ENCODE measurements at regions not wholly inside any gene's neighbourhood (a gene's known extent, or its start where the extent isn't known, plus 50 kb on each side); places are given as distances from the start of the nearest gene placed in this dataset.

DNA sequence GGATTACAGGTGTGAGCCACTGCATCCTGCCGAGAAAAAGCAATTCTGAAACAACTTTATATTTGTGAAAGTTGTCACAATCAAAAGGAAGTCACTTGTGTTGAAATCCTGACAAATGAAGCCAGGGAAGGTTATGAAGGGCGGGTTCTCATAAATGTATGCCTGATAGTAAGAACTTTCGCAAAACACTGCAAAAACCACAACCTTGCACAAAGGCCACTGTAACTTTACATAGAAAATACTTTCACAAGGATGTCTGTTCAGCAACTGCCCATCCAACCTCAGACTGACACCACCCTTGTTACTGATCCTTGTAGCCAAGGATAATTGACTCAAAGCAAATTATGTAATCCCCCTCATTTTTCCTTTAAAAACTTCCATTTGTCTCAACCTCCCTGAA is 90.6 kb downstream of the SLC4A3 start:
- TF ChIP-seq, protein P1, sequence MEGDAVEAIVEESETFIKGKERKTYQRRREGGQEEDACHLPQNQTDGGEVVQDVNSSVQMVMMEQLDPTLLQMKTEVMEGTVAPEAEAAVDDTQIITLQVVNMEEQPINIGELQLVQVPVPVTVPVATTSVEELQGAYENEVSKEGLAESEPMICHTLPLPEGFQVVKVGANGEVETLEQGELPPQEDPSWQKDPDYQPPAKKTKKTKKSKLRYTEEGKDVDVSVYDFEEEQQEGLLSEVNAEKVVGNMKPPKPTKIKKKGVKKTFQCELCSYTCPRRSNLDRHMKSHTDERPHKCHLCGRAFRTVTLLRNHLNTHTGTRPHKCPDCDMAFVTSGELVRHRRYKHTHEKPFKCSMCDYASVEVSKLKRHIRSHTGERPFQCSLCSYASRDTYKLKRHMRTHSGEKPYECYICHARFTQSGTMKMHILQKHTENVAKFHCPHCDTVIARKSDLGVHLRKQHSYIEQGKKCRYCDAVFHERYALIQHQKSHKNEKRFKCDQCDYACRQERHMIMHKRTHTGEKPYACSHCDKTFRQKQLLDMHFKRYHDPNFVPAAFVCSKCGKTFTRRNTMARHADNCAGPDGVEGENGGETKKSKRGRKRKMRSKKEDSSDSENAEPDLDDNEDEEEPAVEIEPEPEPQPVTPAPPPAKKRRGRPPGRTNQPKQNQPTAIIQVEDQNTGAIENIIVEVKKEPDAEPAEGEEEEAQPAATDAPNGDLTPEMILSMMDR (IDR thresholded peaks at IDR 0.05) = no peak
- TF ChIP-seq POLR2A (IDR thresholded peaks at IDR 0.05) = no peak
